ENCODE measurements at regions not wholly inside any gene's neighbourhood (a gene's known extent, or its start where the extent isn't known, plus 50 kb on each side); places are given as distances from the start of the nearest gene placed in this dataset.

DNA sequence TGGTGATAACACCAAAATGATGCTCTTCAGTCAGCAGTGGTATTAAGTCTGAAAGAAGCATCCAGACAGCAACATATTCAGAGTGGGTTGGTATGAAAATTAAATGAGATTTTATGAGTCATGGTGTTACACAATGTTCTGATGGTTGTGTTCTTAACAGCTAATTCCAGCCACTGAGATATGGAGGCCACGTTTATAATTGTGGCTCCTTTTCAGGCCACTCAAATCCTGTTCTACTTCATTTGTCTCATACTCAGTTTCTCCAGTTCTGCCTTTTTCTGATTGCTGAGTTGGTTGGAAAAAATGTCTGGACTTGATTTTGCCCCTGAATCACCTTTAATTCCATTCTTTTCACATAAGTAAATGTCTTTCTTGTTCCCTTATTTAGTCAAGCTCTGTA is 162.7 kb upstream of the COL3A1 start:
- TF ChIP-seq, protein P1, sequence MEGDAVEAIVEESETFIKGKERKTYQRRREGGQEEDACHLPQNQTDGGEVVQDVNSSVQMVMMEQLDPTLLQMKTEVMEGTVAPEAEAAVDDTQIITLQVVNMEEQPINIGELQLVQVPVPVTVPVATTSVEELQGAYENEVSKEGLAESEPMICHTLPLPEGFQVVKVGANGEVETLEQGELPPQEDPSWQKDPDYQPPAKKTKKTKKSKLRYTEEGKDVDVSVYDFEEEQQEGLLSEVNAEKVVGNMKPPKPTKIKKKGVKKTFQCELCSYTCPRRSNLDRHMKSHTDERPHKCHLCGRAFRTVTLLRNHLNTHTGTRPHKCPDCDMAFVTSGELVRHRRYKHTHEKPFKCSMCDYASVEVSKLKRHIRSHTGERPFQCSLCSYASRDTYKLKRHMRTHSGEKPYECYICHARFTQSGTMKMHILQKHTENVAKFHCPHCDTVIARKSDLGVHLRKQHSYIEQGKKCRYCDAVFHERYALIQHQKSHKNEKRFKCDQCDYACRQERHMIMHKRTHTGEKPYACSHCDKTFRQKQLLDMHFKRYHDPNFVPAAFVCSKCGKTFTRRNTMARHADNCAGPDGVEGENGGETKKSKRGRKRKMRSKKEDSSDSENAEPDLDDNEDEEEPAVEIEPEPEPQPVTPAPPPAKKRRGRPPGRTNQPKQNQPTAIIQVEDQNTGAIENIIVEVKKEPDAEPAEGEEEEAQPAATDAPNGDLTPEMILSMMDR (IDR thresholded peaks at IDR 0.05): no peak
- TF ChIP-seq POLR2A (IDR thresholded peaks at IDR 0.05): no peak
- Histone ChIP-seq H3K27me3 (no peaks in the 10 kb centered on the region), H3K36me3 (ENCODE audit: low read depth, missing control alignments) (no peaks in the 10 kb centered on the region), H3K9me3 (no peaks in the 10 kb centered on the region), H3K4me1 (no peaks in the 10 kb centered on the region), H3K4me3 (no peak overlapping the region), H3K27ac (no peak overlapping the region)
- no peak for DNase-seq
- 20 to 58% methylated on average over 1 of the region's 1 CpG for WGBS, 2 donors
- intact Hi-C loops (cut with DNase I; ENCODE audit: low total_unique reads): no loop called here

DNA sequence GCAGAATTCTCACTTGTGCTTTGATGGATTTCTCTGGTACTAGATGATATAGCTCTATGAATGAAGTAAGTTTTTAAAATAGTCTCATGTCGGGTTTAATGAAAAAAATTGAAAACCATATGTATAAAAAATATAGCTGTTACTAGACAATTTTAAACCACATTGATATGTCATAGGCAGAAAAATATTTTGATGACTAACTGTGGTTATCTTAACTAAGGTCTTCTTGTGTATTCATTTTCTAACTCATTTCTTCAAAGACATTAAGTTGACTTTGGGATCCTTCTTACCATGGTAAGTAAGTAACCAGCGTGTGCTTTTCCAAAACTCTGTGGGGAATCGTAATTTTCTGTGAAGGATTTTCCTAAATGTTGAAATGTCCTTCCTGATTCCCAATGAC is 160.9 kb upstream of the COL3A1 start:
- TF ChIP-seq, protein P1 (IDR thresholded peaks at IDR 0.05): no peak
- no peak for TF ChIP-seq POLR2A (IDR thresholded peaks at IDR 0.05)
- Histone ChIP-seq H3K27me3 (no peaks in the 10 kb centered on the region), H3K4me3 (no peak overlapping the region), H3K4me1 (no peaks in the 10 kb centered on the region), H3K36me3 (ENCODE audit: low read depth, missing control alignments) (no peaks in the 10 kb centered on the region), H3K9me3 (no peaks in the 10 kb centered on the region), H3K27ac (no peak overlapping the region)
- intact Hi-C loops (cut with DNase I; ENCODE audit: low total_unique reads): no loop called here
- 85 to 86% methylated on average over 3 of the region's 3 CpGs for WGBS, 2 donors
- DNase-seq: no peak

GRCh38 chr2:188813857-188814256 is 160.3 kb upstream of the COL3A1 start:
- intact Hi-C loops (cut with DNase I; ENCODE audit: low total_unique reads): no loop called here
- Histone ChIP-seq H3K9me3 (no peaks in the 10 kb centered on the region), H3K4me1 (no peaks in the 10 kb centered on the region), H3K36me3 (ENCODE audit: low read depth, missing control alignments) (no peaks in the 10 kb centered on the region), H3K27me3 (no peaks in the 10 kb centered on the region), H3K27ac (no peak overlapping the region), H3K4me3 (no peak overlapping the region)
- TF ChIP-seq POLR2A (IDR thresholded peaks at IDR 0.05): no peak
- TF ChIP-seq, protein P1 (IDR thresholded peaks at IDR 0.05): no peak
- WGBS, 2 donors: 74 to 77% methylated on average over 5 of the region's 5 CpGs
- DNase-seq: no peak

- Histone ChIP-seq H3K27ac (no peak overlapping the region), H3K27me3 (no peaks in the 10 kb centered on the region), H3K9me3 (no peaks in the 10 kb centered on the region), H3K4me1 (no peaks in the 10 kb centered on the region), H3K4me3 (no peak overlapping the region), H3K36me3 (ENCODE audit: low read depth, missing control alignments) (no peaks in the 10 kb centered on the region)
- WGBS, 2 donors: 56 to 65% methylated on average over 1 of the region's 1 CpG
- intact Hi-C loops (cut with DNase I; ENCODE audit: low total_unique reads): no loop called here
- TF ChIP-seq, protein P1 (IDR thresholded peaks at IDR 0.05): no peak
- TF ChIP-seq POLR2A (IDR thresholded peaks at IDR 0.05): no peak
- DNase-seq: no peak
Measured at GRCh38 chr2:188819011-188819410, 155.2 kb upstream of the COL3A1 start.

DNA sequence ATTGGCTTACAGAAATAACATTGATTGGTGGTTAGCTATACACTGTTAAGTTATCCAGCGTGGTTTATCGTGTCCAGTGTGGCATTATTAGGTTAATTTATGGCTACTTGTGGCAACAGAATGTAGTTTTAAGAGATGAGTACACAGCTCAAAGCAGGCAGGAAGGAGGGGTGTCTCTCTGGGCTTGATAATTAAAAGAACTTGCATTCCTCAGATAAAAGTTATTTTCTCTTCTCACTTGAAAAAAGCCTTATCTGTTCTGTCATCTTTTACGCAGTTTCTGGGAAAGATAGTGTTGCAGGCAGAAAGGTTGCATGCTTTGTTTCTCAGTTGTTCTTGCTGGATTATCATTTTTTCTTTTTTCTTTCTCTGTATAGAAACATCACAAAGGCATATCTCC is 154.4 kb upstream of the COL3A1 start:
- 17 to 26% methylated on average over 3 of the region's 3 CpGs for WGBS, 2 donors
- Histone ChIP-seq H3K27ac (no peak overlapping the region), H3K4me1 (no peaks in the 10 kb centered on the region), H3K9me3 (no peaks in the 10 kb centered on the region), H3K4me3 (no peak overlapping the region), H3K27me3 (no peaks in the 10 kb centered on the region), H3K36me3 (ENCODE audit: low read depth, missing control alignments) (no peaks in the 10 kb centered on the region)
- intact Hi-C loops (cut with DNase I; ENCODE audit: low total_unique reads): no loop called here
- TF ChIP-seq, protein P1 (IDR thresholded peaks at IDR 0.05): no peak
- TF ChIP-seq POLR2A (IDR thresholded peaks at IDR 0.05): no peak
- DNase-seq: no peak

Data from testis (tissue), 2 donors.